NCI-H2196 treated with DMSO at 0.1 percent for 48 hours (cell line): ENCODE measurements at regions not wholly inside any gene's neighbourhood (a gene's known extent, or its start where the extent isn't known, plus 50 kb on each side); places are given as distances from the start of the nearest gene placed in this dataset.

Experiments used
- DNase-seq: peaks from one replicate; lab custom pipeline; 2025; ENCODE audit not compliant: unreplicated experiment; lab: John Stamatoyannopoulos, UW

DNA sequence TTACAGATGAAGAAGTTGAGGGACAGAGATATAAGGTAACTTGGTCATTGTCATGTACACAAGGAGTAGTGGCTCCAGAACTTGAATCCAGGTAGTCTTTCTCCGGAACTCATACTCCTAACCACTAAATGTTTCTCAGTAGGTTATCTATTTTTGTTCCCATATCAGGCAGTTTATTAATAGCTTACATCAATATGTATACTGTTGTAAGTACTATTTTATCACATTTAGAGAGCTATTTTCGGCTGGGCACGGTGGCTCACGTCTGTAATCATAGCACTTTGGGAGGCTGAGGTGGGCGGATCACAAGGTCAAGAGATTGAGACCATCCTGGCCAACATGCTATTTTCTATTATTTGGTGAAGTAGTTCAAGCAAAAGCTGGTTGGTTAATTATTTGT, 415.6 kb upstream of the FBXO33 start:
- DNase-seq: no peak

DNA sequence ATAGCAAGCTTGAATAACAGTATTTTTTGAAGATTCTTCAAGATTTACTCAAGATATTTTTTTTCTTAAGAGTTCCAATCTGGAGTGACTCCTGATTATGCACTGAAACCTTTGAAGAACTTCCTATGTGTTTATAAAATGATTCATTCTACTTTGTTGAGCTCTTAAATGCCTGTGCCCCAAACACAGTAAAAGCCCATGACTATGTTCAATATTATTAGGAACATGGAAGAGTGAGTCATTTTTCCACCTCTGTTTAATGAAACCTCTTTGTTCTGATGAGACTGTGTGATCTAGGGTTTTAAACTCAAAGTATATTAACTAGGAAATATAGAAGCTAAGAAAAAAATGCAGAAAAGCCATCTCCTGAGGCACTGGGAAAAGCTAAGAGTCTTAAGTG, 415.0 kb upstream of the FBXO33 start:
- no peak for DNase-seq

DNA sequence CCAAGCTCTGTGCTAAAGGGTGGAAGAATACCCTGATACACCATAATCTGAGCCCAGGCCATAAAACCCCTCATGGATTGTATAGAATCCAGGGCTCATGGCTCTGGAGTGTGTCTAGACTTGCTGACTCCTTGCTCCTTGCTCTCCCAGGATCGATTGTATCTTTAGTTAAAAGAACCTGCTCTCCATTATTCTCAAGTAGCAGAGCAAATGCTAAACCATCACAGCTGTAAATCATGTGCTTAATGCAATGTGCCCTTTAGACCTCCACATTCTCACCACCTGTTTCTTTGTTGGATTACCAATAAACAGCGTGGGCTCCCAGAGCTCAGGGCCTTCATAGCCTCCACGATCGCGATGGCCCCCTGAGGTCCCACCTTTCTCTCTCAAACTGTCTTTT, 411.6 kb upstream of the FBXO33 start:
- no peak for DNase-seq

DNA sequence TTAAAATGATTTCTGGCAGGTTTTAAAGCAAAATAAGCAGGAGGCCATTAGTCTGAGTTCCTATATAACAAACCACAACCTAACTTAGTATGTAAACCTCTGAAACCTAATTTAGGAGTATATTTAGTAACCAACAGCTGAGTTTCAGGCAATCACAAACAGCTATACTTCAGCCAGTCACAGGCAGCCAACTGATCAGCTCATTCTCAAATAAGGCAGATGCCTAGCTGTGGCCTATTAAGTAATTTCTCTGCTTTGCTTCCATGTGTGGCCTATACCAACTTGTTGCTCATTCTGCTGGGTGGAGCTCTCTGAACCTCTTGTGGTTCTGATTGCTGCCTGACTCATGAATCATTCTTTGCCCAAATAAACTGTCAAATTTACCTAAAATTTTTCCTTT, 408.9 kb upstream of the FBXO33 start:
- DNase-seq: no peak

DNA sequence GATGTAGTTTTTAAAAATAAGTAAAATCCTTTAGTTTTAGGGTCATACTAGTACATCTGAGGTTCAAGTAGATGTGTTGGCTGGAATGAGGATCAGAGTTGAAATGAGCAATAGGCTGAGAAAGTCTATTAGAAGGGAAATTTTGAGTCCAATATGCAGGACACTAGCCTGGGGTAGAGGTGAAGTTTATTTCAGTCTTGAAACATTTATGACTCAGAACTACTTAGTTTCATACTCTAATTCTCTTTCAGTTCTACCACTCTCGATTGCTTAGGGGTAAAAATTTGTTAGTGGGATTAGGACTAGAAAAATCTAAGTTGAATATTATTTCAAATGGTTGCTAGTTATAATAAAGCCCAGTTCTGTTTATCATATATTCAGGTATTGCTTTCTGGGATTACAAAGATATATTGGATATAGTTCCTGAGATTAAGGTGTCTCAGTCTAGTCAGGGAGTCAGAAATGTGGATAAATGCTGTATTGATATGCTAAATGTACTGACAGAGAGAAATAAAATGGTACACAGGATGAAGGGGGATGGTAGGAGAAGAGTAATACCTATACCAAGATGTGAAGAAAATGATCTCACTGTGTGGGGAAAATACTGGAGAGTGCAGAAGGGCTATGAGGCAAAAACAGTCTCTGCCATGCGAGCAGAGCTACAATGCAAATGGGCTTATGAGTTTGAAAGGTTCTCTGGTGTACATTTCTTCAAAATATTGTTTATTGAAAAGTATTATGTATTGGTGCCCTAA, 395.8 kb upstream of the FBXO33 start:
- no peak for DNase-seq

DNA sequence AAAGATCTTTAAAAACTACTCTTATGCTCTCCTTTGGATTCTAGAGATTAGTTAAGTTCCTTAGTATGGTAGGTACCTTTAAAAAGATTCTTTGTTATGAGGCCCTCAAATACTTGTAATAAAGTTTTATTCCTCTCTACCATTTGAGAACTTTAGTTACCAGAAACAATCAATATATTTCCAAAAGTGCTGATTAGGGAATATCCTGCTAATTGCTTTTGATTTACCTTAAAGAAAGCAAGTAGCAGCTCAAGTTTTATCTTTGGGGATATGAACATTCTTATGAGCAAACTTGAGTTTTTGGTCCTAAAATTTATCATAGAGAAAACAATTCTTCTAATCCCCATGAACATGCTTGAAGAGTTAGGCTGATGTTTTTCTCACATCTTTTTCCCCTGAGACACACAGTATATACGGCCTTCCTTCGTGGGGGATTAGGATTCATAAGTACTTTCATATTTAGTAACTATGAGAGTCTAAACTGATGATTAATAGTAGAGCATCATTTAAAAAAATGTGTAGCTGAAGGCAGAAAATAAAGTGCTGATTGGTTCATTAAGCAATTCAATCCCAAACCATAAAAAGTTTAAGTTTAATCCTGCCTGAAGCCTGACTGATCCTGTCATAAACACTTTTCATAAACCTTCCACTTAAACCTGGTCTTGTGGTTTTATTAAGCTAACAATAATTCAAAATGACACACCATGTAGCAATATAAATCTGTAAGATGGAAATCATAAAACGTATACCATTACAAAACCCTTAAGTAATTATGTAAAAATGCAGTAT, 380.5 kb upstream of the FBXO33 start:
- no peak for DNase-seq

DNA sequence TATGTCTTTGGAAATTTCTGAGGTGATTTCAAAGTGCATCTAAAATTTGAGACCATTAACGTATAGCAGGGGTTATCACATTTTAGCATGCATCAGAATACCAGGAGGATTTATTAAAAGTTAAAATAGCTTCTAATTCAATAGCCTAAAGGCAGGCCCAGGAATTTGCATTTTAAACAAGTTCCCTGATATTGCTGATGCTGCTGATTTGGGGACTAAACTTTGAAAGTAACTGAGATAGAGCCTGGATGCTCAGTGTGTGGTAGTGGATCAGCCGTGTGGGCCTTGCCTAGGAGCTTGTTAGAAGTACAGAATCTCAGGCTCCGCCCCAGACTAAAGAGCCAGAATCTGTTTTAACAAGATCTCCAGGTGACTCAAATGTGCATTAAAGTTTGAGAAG, 375.0 kb upstream of the FBXO33 start:
- DNase-seq: no peak

DNA sequence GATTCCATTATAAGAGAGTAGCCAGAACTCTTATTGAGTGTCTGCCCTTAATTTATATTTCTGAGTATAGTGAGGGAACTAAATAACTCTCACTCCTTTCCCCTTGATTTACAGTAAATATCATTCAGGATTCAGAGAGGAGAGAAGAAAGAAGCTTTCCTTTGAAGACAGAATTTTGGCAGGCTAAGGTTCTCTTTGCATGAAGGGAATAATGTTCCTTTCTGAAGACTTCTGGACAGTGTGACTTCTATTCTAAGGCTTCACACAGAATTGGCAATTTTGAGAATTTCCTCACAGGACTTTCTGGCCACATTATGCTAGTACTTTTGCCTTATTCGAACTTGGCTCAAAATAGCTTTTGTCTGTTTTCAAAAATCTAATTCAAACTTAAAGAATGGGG, 352.2 kb upstream of the FBXO33 start:
- no peak for DNase-seq

DNA sequence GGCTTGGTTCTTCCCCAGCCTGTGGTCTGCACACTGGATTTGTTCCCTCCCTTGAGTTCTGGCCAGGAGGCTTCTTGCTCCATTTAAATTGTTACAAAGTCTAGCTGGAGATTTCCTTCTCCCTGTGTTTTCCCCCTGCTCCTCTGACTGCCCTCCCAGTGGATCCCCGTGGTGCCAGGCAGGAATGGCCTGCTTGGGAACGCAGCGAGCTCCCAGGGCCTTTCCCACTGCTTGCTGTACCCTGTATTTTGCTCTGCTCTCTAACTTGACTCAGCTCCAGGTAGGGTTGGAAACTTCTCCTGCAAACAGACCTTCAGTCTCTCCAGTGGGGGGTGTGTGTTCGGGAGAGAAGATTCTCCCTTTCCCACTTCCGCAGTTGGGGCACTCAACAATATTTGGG, 349.2 kb upstream of the FBXO33 start:
- DNase-seq: no peak

DNA sequence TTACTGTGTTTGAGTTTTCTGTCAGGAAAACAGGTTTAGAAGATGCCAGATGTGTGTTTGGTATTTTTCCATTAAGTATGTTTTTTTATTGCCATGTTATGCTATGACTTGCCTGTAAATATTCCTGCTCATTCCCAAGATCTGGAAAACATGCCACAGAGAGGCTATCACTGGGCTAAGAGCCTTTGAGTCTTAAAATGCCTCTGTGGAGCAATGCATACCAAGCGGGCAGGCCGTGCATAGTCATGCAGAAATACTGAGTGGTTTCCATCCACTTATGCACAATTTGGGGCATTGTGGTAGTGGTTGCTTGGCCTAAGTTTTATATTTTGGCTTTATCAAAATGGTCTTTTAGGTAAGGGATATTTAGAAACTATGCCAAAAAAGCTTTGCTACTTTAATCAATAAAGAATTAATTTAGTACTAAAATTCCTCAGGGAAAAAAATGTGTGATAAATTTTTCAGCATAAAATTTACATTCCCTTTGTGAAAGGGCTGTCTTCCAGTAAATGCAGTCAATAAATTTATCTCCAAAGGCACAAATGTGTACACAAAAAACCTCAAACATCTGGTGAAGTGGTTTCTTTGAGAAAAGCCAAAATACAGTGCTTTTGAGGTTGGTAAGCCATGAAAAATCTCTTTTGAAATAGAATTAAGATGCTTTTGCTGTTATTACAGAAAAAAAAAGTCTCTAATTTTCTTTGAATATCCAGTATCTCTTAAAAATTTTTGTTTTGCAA, 341.3 kb upstream of the FBXO33 start:
- no peak for DNase-seq

DNA sequence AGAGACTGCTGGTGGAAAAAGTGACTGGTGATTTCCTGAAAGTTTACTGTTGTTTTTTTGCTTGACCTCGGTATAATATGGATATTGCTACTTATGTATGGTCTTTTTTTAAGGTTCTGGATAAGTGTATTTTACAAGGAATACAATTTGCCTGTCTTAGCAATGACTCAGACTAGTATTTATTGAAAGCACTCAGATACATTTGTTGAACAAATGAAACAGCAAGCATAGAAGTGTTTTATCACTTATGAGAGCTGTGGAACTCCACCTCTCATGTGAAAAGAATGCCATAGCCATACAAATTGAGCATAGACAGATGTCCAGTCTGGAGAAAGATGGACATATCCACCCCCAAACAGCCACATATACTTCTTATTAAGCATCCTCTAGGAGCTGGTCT, 340.4 kb upstream of the FBXO33 start:
- DNase-seq: no peak

DNA sequence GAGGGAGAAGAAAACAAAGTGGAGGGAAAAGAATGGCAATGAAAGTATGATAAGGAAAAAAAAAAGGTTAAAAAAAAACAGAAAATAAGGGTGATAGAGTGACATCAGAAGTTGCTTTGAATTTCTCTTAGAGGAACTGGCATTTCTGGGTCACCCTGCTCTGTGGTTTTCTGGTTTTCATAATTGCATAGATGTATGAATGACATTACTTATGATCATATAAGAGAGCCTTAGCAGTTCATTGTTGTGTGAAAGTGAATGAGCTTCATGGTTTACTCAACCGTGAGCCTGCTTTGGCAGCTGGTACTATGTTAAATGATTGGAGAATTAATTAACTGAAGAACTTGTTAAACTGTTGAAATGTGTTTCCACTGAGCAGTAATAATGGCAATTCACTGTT, 336.4 kb upstream of the FBXO33 start:
- DNase-seq: no peak

DNA sequence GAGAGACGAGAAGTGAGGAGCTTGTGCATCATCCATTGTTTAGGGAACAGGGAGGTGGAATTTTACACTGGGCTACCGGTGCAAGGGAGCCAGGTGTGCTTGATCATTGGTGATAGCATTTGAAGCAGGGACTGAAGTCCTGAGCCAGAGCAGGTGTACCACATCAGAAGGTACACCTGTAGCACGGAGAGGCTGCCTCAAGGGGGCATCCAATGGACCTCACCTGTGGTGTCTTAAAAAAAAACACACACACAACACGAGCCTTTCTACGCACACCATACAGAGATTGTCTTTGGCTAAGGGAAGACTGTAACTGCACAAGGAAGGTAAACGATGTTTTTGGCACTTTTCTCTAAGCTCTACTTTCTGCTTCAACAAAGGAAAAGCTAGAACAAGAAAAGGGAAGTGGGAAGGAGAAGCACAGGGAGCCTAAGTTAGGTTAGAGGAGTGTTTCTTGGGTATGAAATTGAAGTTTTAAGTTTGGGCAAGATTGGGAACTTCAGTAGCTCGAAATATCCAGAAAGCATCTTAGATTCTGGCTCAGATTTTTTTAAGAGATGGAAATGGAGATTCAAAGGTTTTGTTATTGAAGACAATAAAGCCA, 334.3 kb upstream of the FBXO33 start:
- no peak for DNase-seq

DNA sequence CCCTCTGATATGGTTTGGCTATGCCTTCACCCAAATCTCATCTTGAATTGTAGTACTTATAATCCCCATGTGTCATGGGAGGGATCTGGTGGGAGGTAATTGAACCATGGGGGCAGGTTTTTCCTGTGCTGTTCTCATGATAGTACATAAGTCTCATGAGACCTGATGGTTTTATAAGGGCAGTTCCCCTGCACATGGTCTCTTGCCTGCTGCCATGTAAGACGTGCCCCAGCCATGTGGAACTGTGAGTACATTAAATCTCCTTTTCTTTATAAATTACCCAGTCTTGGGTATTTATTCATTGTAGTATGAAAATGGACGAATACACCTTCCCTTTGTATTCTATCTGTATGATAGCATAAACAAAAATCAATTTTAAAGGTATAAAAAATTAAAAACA, 333.4 kb upstream of the FBXO33 start:
- no peak for DNase-seq

DNA sequence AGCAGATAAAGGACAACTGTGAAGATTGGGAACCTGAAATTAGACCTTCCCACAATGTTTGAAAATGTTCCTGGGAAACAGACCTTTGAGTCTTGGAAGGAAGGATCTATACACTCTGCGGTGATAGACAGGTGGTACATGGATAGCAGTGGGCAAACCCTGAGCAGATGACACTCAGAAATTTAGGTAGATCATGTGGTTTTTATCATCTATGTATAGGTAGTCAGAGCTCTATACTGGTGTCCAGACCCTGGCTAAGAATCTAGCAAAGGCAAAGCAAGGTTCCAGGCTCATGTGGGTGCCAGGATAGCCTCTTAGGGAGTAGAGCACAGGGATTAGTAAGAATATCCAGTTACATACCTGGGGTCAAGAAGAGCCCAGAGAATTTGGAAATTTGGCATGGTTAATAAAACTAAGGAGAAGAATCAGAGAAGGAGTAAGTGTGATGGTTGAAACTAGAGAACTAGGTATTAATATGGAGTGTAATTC, 331.2 kb upstream of the FBXO33 start:
- no peak for DNase-seq

DNA sequence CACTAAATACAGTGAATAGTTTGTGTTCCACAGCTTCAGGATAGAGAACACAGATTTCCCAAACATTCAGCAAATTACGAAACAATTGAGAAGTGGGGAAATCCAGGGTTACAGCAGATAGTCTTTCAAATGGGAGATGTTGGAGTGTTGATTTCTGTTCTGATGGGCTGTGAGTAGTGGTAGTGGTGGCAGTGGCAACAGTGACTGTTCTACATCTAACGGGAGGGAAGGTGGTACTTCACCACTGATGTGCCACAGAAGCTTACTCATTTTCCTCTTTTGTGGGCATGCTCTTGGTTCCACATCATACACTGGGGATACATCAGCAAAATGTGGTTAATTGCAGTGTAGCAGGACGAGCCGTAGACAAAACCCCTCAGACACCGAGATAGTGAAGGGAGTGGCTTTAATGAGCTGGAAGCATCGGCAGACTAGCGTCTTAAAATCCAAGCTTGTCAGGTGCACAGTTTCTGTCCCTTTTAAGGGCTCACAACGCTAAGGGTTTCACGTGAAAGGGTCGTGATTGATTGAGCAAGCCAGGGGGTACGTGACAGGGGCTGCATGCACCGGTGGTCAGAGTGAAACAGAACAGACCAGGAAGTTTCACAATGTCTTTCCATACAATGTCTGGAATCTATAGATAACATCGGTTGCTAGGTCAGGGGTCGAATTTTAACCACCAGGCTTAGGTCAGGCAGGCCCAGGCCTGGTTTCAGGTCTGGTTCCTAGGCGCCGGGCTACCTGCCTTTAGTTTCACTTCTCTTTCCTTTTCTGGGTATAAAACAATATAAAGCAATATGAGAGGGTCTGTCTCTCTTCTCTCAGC, 330.6 kb upstream of the FBXO33 start:
- no peak for DNase-seq

DNA sequence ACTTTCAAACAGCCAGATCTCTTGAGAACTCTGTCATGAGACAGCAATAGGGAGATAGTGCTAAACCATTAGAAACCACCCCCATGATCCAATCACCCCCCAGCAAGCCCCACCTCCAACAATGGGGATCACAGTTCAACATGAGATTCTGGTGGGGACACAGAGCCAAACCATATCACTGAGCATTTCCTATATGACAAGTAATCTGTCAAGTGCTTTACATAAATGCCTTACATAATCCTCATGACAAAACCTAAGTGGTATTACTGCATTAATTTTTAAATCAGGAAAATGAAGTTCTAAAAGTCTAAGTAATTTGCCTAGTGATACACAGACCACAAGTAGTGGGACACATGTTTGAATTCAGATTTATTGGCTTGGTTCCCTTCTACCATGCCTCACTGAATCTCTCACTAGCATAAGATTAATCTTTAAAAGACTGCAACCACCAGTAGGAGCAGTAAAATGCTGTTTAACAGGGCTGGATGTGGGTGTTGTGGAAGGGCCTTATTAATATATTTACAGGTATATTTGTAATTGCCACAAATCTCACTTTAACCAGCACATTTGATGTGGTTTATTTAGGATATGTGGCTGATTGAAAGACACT, 323.1 kb upstream of the FBXO33 start:
- DNase-seq: no peak

DNA sequence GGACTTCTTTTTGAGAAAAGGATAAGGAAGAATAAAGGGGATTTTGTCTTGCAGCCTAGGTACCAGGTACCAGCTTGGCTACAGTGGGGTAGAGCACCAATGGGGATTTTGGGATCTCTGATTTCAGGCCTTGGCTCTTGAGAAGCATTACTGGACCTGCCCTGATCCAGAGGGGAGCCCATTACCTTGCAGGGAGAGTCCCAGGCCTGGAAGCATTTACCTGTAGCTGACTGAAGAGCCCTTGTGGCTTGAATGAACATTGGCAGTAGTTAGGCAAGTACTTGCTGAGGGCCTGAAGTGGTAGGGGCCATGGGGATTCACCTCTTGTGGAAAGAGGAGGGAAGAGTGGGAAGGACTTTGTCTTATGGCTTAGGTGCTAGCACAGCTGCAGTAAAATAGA, 308.2 kb upstream of the FBXO33 start:
- no peak for DNase-seq

DNA sequence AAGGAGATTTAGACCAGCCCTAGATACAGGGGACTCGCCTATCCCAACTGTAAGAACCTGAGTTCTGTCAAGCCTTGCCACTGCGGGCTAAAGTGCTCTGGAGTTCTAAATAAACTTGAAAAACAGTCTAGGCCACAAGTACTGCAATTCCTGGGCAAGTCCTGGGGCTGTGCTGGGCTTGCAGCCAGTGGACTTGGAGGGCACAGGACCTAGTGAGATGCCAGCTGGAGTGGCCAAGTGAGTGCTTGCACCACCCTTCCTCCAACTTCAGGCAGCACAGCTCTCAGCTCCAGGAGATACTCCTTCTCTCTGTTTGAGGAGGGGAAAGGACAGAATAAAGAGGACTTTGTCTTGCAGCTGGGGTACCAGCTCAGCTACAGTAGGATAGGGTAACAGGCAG, 307.6 kb upstream of the FBXO33 start:
- DNase-seq: no peak

DNA sequence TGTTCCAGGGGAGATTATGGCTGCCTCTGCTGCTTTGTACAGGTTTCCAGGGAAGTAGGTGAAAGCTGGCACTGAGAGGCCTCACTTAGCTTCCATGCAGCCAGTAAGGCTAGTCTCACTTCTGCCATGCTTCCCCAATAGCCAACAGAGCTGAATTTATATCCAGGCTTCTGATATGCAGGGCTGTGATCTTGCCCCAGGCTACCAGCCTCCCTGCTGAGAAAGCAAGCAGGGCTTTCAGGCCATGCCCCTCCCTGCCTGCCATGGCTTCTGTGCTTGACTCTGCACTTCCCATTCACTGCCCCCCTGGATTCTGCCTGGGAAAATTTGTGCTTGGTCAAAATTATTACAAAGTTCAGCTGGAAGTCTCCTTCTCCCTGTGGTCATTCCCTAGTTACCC, 302.1 kb upstream of the FBXO33 start:
- no peak for DNase-seq
